ENCODE measurements at regions not wholly inside any gene's neighbourhood (a gene's known extent, or its start where the extent isn't known, plus 50 kb on each side); places are given as distances from the start of the nearest gene placed in this dataset.

- Histone ChIP-seq H3K9me3 (ENCODE audit: control insufficient read depth, insufficient read depth, low read length) (peaks cover 29% of the 10 kb centered on the region), H2BK120ac (ENCODE audit: low read depth, low read length) (no peak overlapping the region), H4K8ac (ENCODE audit: low read depth in 2 of 2, low read length in 2 of 2) (no peak overlapping the region), H3K27ac (ENCODE audit: insufficient read depth, low read length) (no peak overlapping the region), H2AK5ac (ENCODE audit: low read depth, low read length) (no peak overlapping the region), H3K9me1 (ENCODE audit: insufficient read depth, low read length) (no peaks in the 10 kb centered on the region), H3K4me3 (ENCODE audit: insufficient read depth, low read depth, low read length) (no peak overlapping the region), H4K5ac (ENCODE audit: low read depth, low read length) (no peak overlapping the region), H2BK15ac (ENCODE audit: low read depth, low read length) (no peak overlapping the region), H2BK5ac (ENCODE audit: low read depth, low read length, poor library complexity, severe bottlenecking) (no peak overlapping the region), H3K27me3 (ENCODE audit: control insufficient read depth, insufficient read depth, low read length) (no peaks in the 10 kb centered on the region), H2BK20ac (ENCODE audit: low read depth, low read length) (no peak overlapping the region), H2AFZ (replicated peaks; ENCODE audit: low read length, poor library complexity) (no peak overlapping the region), H2AK9ac (replicated peaks; ENCODE audit: low read depth, low read length, poor library complexity) (no peak overlapping the region), H3K14ac (replicated peaks; ENCODE audit: low read depth, low read length) (no peak overlapping the region), H3K56ac (ENCODE audit: extremely low read depth, insufficient read depth, low read length) (no peak overlapping the region), H3K79me1 (ENCODE audit: low read depth in 1 of 2, low read length in 2 of 2) (no peaks in the 10 kb centered on the region), H3K36me3 (ENCODE audit: control insufficient read depth, insufficient read depth, low read length) (no peaks in the 10 kb centered on the region), H3K4me1 (ENCODE audit: control insufficient read depth, insufficient read depth, low read length) (no peaks in the 10 kb centered on the region), H3K4ac (ENCODE audit: low read depth, low read length) (no peak overlapping the region), H3K4me2 (ENCODE audit: low read depth, low read length) (no peak overlapping the region), H4K91ac (ENCODE audit: insufficient read depth, low read depth, low read length) (no peak overlapping the region), H3K18ac (ENCODE audit: low read depth, low read length) (no peak overlapping the region), H3K23ac (ENCODE audit: low read depth, low read length) (no peak overlapping the region), H3K9ac (ENCODE audit: low read depth, low read length) (no peak overlapping the region), H4K20me1 (ENCODE audit: insufficient read depth, low read length) (no peaks in the 10 kb centered on the region)
- ChIA-PET CTCF (no interaction called here), POLR2A (ENCODE audit: unreplicated experiment) (no interaction called here)
- DNase-seq (no peak), ATAC-seq (ENCODE audit: low read depth) (no peak)
- in situ Hi-C loops (cut with MboI; ENCODE audit: low sequenced_read_pairs) (no loop called here), dilution Hi-C loops (cut with HindIII; ENCODE audit: low sequenced_read_pairs, unreplicated experiment) (no loop called here), intact Hi-C loops (cut with micrococcal nuclease) (no loop called here)
- BruUV-seq (replicated peaks), result no TSS peak
- 46% methylated on average over 1 of the region's 5 CpGs; no CpG with 5 or more reads in 1 of the 2 experiments for WGBS, 2 experiments (ENCODE audit: extremely low coverage in 2 of 2, insufficient read length in 1 of 2)
- TF ChIP-seq MXI1 (IDR thresholded peaks at IDR 0.05; ENCODE audit: borderline replicate concordance, low read depth, low read length), result no peak
- no peak for TF ChIP-seq ELK1 (IDR thresholded peaks at IDR 0.05; ENCODE audit: borderline replicate concordance, low read depth, low read length)
- TF ChIP-seq CEBPB (IDR thresholded peaks at IDR 0.05; ENCODE audit: low read depth, low read length), result no peak
- no peak for TF ChIP-seq NFE2L2 (IDR thresholded peaks at IDR 0.05; ENCODE audit: low read depth, low read length)
- no peak for TF ChIP-seq RAD21 (IDR thresholded peaks at IDR 0.05; ENCODE audit: low read length)
- TF ChIP-seq MAZ (IDR thresholded peaks at IDR 0.05; ENCODE audit: borderline replicate concordance, low read depth, low read length), result no peak
- TF ChIP-seq RCOR1 (IDR thresholded peaks at IDR 0.05; ENCODE audit: insufficient replicate concordance, low read length), result no peak
- no peak for TF ChIP-seq RFX5 (IDR thresholded peaks at IDR 0.05; ENCODE audit: low read depth, low read length)
- no peak for TF ChIP-seq CHD1 (IDR thresholded peaks at IDR 0.05; ENCODE audit: low read depth, low read length)
These were observed 710.5 kb downstream of the QKI start for GRCh38 chr6:164124986-164125385.

Measured in IMR-90 (cell line).